ENCODE measurements at regions not wholly inside any gene's neighbourhood (a gene's known extent, or its start where the extent isn't known, plus 50 kb on each side); places are given as distances from the start of the nearest gene placed in this dataset.

GRCh38 chr14:106665814-106666213 lies 1139.4 kb downstream of the TMEM121 start:
- TF ChIP-seq CTCF (IDR thresholded peaks at IDR 0.05) (no peak), POLR2A (IDR thresholded peaks at IDR 0.05) (no peak)

Measured in stomach (tissue), 4 donors.